ENCODE measurements at regions not wholly inside any gene's neighbourhood (a gene's known extent, or its start where the extent isn't known, plus 50 kb on each side); places are given as distances from the start of the nearest gene placed in this dataset.

- WGBS (ENCODE audit: insufficient coverage), result no CpG with 5 or more reads among the region's 1 CpG
- DNase-seq (no peak), ATAC-seq (no peak)
- Histone ChIP-seq H3K9me3 (ENCODE audit: control insufficient read depth, insufficient read depth, low read length) (no peaks in the 10 kb centered on the region), H3K27ac (ENCODE audit: low read length) (no peak overlapping the region), H3K27me3 (ENCODE audit: control insufficient read depth, insufficient read depth, low read length) (no peaks in the 10 kb centered on the region), H3K4me1 (ENCODE audit: control insufficient read depth, insufficient read depth, low read length) (no peaks in the 10 kb centered on the region), H3K4me3 (ENCODE audit: low read length) (no peak overlapping the region), H3K36me3 (ENCODE audit: control insufficient read depth, insufficient read depth, low read length) (no peaks in the 10 kb centered on the region)
- no peaks in the 10 kb centered on the region for H3K36me3 Mint-ChIP-seq
- intact Hi-C loops (cut with micrococcal nuclease), result no loop called here
- no peak overlapping the region for H3K27ac Mint-ChIP-seq
- H3K9me3 Mint-ChIP-seq, result peaks cover 0 to 4% of the 10 kb centered on the region in 2 donors
- TF ChIP-seq CTCF (IDR thresholded peaks at IDR 0.05), result no peak
- H3K4me1 Mint-ChIP-seq, result no peaks in the 10 kb centered on the region
- H3K4me3 Mint-ChIP-seq, result no peak overlapping the region
- peaks cover 3 to 10% of the 10 kb centered on the region in 2 donors for H3K27me3 Mint-ChIP-seq (ENCODE audit: low read depth in 2 of 2)
Measured at GRCh38 chr3:59103552-59103951, 53.7 kb upstream of the CFAP20DC start.

- no peak for TF ChIP-seq CTCF (IDR thresholded peaks at IDR 0.05)
- no peaks in the 10 kb centered on the region for H3K36me3 Mint-ChIP-seq
- no peaks in the 10 kb centered on the region for H3K27me3 ChIP-seq (ENCODE audit: control insufficient read depth, insufficient read depth, low read length)
- no peak overlapping the region for H3K4me3 ChIP-seq (ENCODE audit: low read length)
- no peak overlapping the region for H3K4me3 Mint-ChIP-seq
- no peaks in the 10 kb centered on the region for H3K4me1 ChIP-seq (ENCODE audit: control insufficient read depth, insufficient read depth, low read length)
- ATAC-seq (no peak), DNase-seq (no peak)
- no peak overlapping the region for H3K27ac ChIP-seq (ENCODE audit: low read length)
- H3K27ac Mint-ChIP-seq, result no peak overlapping the region
- H3K27me3 Mint-ChIP-seq (ENCODE audit: low read depth in 2 of 2), result peaks cover 0 to 10% of the 10 kb centered on the region in 2 donors
- no peaks in the 10 kb centered on the region for H3K9me3 ChIP-seq (ENCODE audit: control insufficient read depth, insufficient read depth, low read length)
- intact Hi-C loops (cut with micrococcal nuclease), result no loop called here
- peaks cover 4 to 9% of the 10 kb centered on the region in 2 donors for H3K9me3 Mint-ChIP-seq
- no peaks in the 10 kb centered on the region for H3K36me3 ChIP-seq (ENCODE audit: control insufficient read depth, insufficient read depth, low read length)
- WGBS (ENCODE audit: insufficient coverage), result 86% methylated on average over 4 of the region's 4 CpGs
- no peaks in the 10 kb centered on the region for H3K4me1 Mint-ChIP-seq
Measured at GRCh38 chr3:59101231-59101736, 51.5 kb upstream of the CFAP20DC start.
